ENCODE measurements at regions not wholly inside any gene's neighbourhood (a gene's known extent, or its start where the extent isn't known, plus 50 kb on each side); places are given as distances from the start of the nearest gene placed in this dataset.

DNA sequence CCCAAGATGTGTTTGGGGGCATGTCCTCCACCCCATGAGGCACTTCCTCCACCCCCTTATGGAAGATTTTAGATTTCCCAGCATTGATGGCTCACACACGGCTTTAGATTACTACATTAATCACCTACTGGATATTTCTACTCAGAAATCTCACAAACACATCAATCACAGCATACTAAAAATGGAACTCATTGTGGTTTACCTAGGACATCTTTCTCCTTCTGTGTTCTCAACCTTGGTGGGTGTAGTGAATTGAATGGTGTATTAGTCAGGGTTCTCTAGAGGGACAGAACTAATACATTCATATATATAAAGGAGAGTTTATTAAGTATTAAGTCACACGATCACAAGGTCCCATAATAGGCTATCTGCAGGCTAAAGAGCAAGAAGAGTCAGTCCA lies 82.1 kb upstream of the CYRIA start:
- DNase-seq (ENCODE audit: extremely low spot score) = no peak
- ChIA-PET CTCF (interaction anchor here (6.8 kb wide), 1 partner anchor 9 kb away, joined by 33 read pairs; no protein-coding TSS in a partner anchor), POLR2A (no interaction called here)

DNA sequence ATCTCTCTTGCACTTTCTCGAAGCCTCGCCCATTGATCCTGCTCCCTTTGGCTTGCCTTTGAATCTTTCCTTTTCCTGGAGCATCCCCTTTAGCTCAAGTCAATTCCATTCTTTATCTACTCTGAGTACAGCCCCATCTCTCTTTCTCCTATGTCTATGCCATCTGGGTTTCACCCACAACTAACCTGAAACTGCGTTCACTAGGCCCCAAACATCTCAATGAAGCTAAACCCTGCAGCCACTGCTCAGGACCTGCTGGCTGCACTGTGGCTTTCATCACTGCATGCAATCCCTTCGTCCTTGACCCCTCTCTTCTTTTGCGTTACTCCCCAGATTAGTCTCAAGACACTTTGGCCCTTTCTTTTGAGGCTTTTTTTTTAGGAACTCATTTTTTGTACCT lies 81.6 kb upstream of the CYRIA start:
- TF ChIP-seq, protein P1, sequence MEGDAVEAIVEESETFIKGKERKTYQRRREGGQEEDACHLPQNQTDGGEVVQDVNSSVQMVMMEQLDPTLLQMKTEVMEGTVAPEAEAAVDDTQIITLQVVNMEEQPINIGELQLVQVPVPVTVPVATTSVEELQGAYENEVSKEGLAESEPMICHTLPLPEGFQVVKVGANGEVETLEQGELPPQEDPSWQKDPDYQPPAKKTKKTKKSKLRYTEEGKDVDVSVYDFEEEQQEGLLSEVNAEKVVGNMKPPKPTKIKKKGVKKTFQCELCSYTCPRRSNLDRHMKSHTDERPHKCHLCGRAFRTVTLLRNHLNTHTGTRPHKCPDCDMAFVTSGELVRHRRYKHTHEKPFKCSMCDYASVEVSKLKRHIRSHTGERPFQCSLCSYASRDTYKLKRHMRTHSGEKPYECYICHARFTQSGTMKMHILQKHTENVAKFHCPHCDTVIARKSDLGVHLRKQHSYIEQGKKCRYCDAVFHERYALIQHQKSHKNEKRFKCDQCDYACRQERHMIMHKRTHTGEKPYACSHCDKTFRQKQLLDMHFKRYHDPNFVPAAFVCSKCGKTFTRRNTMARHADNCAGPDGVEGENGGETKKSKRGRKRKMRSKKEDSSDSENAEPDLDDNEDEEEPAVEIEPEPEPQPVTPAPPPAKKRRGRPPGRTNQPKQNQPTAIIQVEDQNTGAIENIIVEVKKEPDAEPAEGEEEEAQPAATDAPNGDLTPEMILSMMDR (IDR thresholded peaks at IDR 0.05; ENCODE audit: control extremely low read depth, extremely low read depth, low read depth, missing control alignments) = no peak
- POLR2A ChIA-PET = no interaction called here
- CTCF ChIA-PET = interaction anchor here (6.8 kb wide), 1 partner anchor 9 kb away, joined by 33 read pairs; no protein-coding TSS in a partner anchor
- DNase-seq (ENCODE audit: extremely low spot score) = no peak

More for the DNA sequence above, 82.1 kb upstream of the CYRIA start:
- TF ChIP-seq, protein P1 (IDR thresholded peaks at IDR 0.05; ENCODE audit: control extremely low read depth, extremely low read depth, low read depth, missing control alignments) = no peak

DNA sequence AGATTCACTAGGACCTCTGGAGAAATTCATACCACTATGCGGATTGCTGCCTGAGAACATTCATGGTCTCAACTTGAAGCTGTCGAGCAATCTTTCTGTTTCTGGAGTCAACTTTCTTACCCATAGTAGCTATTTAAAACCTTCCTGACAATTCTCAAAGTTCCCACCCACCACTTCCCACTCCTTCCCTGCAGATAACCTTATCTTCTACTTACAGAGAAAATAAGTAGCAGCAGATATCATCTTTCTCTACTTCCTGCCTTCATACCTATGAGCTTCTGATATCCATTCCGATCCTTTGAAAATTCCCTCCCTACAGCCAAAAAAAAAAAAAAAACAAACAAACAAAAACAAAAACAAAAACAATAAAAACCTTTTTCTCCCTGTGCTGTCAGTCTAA lies 81.2 kb upstream of the CYRIA start:
- DNase-seq (ENCODE audit: extremely low spot score) = no peak
- ChIA-PET CTCF (interaction anchor here (6.8 kb wide), 1 partner anchor 9 kb away, joined by 33 read pairs; no protein-coding TSS in a partner anchor), POLR2A (no interaction called here)
- TF ChIP-seq, protein P1 (IDR thresholded peaks at IDR 0.05; ENCODE audit: control extremely low read depth, extremely low read depth, low read depth, missing control alignments) = no peak

DNA sequence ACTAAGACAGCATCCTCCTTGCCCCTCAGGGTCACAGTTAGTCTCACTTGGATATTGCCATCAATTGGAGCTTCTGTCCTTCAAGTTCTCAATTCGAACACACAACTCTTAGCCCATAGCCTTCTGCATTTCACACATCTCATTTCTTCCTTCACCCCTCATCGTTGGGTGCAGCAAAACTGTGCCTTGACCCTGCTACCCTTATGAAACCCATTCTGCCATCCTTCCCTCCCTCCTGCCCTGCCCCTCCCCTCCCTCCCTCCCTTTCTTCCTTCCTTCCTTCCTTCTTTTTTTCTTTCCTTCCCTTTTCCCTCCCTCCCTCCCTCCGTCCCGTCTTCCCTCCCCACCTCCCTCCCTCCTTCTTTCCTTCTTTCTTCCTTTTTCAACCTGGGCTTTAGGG lies 80.7 kb upstream of the CYRIA start:
- DNase-seq (ENCODE audit: extremely low spot score) = no peak
- ChIA-PET CTCF (interaction anchor here (1.6 to 6.8 kb wide), 2 partner anchors 10 to 191 kb away, joined by 4 to 33 read pairs; no protein-coding TSS in a partner anchor), POLR2A (no interaction called here)
- TF ChIP-seq, protein P1 (IDR thresholded peaks at IDR 0.05; ENCODE audit: control extremely low read depth, extremely low read depth, low read depth, missing control alignments) = no peak

DNA sequence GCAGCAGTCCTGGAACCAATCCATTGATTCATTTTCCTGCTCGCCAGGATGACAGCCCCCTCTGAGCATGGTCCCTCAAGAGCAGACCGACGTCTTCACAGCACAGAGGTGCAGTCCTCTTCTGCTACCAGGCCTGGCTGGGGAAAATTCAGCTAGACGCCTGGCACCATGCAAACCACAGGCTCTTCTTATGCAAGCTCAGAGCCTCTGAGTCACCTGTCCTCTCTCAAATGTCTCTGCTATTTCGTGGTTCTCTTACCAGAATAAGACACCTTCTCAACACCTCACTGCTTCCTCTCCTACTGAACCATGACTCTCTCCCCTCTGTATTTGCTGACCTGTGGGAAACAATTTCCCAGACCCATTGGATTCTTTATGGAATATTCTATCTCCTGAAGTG lies 79.8 kb upstream of the CYRIA start:
- CTCF ChIA-PET = interaction anchor here (1.2 to 6.8 kb wide), 3 partner anchors 11 to 190 kb away, joined by 4 to 33 read pairs (median 4); no protein-coding TSS in a partner anchor
- no peak for DNase-seq (ENCODE audit: extremely low spot score)
- POLR2A ChIA-PET = no interaction called here
- TF ChIP-seq, protein P1 (IDR thresholded peaks at IDR 0.05; ENCODE audit: control extremely low read depth, extremely low read depth, low read depth, missing control alignments) = no peak

DNA sequence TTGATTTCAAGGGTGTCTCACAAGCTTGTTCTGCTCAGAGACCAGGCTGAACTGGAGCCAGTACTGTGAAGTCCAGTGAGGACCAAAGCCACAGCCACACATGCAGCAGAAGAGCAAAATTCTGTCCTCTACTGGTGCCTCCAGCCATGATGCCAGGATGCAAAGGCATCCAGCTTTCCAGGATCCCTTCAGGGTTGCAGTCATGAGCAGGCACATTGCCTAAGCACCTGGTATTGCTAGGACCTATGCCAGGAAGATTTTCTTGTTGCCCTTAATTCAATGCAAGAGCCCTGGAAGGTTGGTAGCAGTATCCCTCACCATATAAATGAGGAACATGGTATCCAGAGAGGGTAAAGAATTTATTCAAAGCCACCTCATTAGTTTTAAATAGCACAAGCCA lies 78.9 kb upstream of the CYRIA start:
- TF ChIP-seq, protein P1 (IDR thresholded peaks at IDR 0.05; ENCODE audit: control extremely low read depth, extremely low read depth, low read depth, missing control alignments) = no peak
- no peak for DNase-seq (ENCODE audit: extremely low spot score)
- ChIA-PET CTCF (interaction anchor here (1.6 to 6.8 kb wide), 2 partner anchors 12 to 189 kb away, joined by 4 to 33 read pairs; no protein-coding TSS in a partner anchor), POLR2A (no interaction called here)

Data from GM10248 (cell line).